HT1080 (cell line): ENCODE measurements at regions not wholly inside any gene's neighbourhood (a gene's known extent, or its start where the extent isn't known, plus 50 kb on each side); places are given as distances from the start of the nearest gene placed in this dataset.
A peak's percentile ranks its signal among the peaks of the same experiment; 100 is the strongest.

Experiments used
- DNase-seq: peaks from one replicate; pipeline ENCODE4 v3.0.0-alpha.2; 2015; ENCODE audit warnings: low read depth

DNA sequence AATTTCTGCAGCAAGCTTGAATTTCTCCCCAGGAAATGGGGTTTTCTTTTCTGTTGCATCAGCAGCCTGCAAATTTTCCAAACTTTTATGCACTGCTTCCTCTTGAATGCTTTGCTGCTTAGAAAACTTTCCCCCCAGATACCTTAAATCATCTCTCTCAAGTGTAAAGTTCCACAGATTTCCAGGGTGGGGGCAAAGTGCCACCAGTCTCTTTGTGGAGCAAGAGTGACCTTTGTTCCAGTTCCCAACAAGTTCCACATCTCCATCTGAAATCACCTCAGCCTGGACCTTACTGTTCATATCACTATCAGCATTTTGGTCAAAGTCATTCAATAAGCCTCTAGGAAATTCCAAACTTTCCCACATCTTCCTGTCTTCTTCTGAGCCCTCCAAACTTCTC lies 241.6 kb upstream of the TMTC1 start:
- no peak for DNase-seq

DNA sequence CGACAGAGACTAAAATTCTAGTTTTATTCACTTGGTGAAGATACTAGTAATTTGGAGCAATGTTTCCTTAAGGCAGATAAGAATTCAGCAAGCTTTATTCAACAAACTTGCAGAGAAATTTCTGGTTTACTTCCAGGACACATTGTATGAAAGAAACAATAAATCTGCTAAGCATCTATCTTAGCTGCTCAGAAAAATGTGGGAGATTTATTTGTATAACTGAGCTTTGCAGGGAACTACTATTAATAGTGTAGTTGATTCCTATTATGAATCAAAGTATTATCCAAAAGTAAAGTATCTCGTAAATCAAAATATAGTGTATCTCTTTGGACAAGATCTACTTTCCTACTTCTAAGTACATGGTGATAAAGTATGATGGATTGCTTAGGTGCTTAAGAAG lies 239.4 kb upstream of the TMTC1 start:
- DNase-seq, result no peak

DNA sequence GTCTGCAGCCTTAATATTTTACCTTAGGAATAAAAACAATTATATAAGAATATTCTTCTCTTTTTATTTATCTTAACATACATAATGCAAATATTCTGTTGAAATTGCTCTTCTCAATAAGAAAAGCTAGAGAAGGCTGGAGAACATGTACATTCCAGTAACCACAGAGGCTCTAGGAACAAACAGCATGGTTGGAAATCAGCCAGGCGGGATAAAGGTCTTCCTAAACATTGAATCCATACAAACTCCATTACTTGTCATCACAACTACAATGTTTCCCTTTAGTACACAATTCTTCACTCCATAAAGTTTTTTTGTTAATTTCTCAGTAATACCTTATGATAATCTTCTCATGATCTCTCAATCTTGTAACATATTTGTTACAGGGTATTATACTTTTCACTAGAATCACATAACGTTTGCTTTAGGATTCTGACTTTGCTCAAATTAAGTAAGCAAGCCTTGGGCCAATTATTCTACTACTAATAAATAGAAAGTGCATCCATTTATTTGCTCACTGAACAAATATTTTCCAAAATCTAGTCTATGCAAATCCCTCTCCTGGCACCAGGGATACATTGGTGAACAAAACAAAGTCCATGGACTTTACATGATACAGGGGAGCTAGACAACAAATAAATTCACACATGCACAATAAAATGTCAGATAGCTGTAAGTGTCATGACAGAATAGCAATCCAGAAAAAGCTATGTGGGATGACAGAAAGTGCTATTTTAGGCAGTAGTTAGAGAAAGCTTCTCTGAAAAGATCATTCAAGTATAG lies 237.5 kb upstream of the TMTC1 start:
- DNase-seq, result no peak

DNA sequence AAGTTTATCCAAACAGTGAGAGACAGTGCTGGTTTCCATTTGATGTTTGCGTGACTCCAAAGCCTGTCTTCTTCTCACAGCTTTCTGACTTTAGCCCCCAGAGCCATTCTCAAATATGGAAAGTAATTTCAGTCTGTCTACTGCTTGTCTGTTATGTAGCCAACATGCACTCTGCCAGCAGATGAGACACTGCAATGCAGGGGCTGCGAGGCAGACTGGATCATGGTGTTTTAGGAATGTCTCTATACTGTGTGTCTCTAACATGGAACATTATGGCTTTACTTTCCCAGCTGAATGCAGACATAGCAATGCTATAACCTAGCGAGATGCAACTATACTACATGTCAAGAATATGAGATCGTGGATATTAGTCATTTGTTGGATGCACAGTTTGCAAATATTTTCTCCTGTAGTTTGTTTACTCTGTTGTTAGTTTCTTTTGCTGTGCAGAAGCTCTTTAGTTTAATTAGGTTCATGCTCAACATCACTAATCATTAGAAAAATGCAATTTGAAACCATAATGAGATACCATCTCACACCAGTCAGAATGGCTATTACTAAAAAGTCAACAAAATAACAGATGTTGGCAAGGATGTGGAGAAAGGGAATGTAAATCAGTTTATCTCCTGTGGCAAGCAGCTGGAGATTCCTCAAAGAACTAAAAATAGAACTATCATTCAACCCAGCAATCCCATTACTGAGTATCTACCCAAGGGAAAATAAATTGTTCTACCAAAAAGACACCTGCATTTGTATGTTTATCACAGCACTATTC lies 235.8 kb upstream of the TMTC1 start:
- no peak for DNase-seq

DNA sequence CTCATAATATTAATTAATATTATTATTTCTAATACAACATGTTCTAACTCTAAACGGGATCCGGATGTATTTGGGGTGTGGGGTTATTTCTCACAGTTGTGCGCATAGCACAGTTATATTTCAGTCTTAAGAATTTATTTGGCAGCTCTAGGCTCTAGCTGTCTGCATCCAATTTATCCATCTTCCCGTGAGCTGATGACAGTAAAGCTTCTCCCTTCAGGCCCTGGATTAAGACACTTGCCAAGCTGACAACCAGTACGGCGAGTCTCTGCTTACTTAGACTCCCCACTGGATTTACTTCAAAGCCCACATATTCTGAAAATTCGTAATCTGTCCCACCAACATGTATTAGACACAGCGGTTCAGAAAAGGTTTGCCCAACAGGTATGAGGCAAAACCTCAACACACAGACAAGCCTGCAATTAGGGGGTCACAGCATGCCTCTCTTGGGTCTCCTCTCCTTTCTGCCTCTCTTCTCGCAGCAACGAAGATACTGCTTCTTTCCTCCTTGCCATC lies 232.9 kb upstream of the TMTC1 start:
- no peak for DNase-seq

DNA sequence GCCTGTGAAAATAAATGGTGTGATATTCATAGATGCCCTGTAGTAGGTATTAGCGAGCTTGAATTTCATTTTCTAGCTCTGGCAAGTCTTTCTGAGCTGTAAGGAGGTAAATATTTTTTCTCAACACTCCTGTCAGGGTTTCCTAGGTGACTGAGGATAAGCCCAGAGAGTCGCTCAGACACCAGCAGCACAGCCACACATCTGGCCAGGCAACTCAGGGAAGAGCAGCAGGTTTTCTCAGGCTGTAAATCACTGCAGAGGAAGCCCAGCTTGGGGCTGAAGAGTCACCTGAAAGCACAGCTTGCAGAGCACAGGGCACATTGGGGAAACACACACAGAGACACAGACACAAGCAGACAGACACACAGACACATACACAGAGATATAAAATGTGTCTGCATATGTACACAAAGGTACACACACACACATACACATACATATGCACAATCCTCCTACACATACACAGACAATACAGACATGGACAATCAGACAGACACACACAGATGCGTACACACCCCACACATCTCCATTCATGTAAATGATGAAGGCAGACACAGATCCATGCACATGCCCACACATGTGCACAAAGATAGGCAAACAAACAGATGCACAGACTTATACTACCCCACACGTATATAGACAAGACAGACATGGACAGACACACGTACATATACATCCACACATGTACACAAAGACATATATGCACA lies 232.0 kb upstream of the TMTC1 start:
- DNase-seq, result no peak

DNA sequence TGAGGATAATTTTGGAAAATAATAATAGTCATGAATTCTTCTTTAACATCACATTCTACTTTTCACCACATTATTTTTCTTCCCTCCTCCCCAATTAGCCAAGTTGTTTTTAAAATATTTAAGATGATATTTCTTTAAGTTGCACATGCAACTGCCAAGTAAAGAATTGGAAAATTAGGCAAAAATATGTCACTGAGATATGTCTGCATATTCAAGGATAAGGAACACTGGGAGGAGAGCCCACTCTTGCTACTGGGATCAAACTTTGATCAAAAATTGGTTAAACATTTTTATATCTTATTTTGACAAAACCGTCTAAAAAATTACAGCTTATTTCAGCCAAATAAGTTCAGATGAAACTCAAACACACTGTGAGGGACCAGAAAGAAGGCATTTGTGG lies 231.2 kb upstream of the TMTC1 start:
- no peak for DNase-seq

DNA sequence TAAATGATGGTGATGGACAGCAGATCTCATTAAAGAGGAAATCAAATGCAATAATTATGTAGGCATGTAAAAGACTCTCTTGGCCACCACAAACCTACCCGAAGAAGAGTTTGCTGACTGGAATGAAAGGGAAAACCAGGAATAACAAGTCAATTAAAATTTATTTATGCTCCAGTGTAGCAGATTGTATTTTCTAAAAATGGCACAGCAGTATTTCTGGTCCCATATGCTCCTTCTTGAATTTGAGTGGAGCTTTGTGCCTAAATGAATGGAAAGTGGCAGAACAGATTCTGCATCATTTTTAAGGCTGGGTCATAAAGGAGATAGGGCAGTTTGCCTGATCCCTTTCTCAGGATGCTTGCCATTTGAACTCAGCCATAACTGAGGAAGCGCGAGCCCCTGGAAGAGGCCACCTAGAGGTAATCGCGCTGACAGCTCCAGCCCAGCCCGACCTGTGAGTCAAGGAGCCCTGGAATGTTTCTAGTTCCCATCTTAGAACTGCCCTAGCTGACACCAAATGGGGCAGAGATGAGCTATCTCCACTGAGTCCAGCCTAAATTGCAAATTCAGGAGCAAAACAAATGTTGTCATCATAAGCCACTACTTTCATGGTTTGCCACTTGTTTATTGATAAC lies 229.2 kb upstream of the TMTC1 start:
- no peak for DNase-seq

DNA sequence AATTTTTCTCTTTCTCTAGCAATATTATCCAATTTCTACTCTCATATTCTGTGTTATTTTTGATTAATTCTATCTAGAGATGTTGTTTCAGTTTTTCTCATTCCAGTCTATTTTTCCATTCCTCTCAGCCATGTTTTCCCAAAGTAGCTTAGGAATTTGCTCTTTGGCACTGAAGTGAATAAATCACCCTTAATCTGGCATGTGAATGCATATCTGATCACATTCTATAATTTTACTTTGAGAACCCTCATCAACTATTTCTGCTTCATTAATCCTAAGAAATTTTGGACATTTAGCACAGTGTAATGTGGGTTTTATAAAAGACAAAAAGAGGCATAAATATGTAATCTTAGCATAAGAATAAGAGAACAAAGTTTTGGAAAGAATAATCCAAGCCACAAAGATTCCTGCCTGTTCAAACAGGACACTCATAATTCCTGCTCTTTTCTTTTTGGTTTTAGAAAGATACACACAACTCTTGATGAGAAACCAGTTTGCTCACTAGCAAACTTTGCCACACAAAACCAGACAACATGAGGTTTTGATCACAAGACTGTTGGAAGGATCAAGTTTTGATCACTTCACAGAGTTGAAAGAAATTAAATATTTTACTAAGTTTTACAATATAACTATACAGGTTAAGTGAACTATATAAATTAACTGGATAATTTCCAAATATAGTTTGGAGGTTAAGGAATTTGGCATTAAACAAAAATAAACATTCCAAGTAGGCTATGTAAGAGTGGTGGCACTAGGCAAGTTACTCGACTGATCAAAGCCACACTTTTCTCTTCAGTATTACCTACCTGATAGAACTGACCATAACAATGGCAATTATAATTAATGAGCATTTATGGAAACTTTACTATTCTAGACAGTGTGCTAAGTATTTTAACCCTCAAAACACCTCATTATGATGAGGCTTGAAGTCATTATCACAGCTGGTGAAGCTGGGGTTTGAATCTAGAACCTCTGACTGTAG lies 226.6 kb upstream of the TMTC1 start:
- DNase-seq, result no peak

DNA sequence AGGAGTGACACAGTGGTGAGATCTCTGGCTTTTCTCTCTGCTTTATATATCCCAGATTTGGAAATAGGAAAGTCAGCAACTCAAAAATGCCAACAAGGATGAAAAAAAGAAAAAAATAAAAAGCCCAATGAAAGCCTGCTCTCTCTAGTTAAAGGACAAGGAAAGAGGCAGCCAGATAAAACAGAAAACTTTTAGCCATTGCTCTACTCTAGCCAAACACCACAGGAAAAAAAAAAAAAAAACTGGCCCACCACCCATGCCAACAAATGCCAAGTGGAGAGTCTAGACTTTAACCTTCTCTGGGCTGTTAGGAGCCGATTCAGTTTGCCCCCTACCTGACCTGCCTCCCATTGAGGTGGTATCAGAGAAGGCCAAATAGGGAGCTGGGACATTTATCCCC lies 222.3 kb upstream of the TMTC1 start:
- no peak for DNase-seq

DNA sequence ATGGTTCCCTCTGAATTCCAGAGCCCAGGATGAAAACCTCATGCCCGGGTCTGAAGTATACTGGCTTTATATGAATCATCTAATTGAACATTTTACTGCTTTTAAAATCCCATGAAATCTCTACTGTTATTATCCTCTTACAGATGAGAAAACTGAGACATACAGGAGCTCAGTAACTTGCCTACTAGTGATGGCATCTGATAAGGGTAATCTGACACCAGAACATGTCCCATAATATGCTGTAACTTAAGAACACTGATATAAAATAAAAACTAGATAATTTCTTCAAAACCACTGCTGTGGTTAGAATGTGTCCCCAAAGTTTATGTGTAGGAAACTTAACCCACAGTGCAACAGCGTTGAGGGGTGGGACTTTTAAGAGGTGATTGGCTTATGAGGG lies 219.6 kb upstream of the TMTC1 start:
- DNase-seq, result no peak

DNA sequence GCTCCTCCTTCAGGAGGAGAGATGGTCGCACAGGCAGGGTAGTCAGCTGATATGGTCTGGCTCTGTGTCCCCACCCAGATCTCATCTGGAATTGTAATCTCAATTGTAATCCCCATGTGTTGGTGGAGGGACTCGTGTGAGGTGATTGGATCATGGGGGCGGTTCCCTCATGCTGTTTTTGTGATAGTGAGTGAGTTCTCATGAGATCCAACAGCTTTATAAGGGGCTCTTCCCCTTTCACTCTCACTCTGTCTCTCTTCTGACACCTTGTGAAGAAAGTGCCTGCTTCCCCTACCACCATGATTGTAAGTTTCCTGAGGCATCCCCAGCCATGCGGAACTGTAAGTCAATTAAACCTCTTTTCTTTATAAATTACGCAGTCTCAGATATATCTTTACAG lies 218.9 kb upstream of the TMTC1 start:
- no peak for DNase-seq

DNA sequence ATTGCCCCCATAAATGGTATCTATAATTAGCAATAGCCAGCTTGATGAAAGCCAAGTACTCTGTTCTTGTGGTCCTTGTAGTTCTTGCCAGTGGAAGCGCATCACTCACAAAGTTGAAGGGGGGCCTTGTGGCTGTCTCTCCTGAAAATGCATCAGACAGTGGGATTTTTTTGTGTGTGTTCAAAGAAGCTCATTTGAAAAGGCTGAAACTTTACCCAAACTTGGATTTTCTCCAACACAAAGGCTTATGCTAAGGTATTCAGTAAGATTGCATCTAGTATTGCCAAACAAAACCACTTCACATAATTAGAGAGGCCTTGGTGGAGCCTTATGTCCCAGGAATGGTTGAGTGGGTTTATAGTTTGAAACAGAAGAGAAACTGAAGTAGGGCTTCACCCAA lies 216.7 kb upstream of the TMTC1 start:
- DNase-seq, result no peak

DNA sequence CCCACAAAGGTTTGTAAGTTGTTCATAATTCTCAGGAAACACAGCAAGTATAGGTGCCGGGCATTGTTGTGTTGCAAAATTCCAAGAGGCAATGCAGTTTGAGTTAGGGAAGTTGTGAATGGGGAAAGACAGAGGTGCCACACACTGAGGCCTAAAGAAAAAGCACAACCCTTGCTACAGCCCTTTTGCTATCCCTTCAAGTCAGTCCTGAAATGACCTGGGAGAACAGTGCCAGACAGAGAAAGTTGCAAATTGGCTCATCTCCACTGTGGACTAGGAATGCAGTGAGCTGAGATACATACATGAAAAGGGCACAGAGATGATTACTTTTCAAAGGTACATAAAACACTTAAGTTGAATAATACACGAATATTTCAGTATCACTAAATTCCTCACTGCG lies 213.3 kb upstream of the TMTC1 start:
- no peak for DNase-seq

DNA sequence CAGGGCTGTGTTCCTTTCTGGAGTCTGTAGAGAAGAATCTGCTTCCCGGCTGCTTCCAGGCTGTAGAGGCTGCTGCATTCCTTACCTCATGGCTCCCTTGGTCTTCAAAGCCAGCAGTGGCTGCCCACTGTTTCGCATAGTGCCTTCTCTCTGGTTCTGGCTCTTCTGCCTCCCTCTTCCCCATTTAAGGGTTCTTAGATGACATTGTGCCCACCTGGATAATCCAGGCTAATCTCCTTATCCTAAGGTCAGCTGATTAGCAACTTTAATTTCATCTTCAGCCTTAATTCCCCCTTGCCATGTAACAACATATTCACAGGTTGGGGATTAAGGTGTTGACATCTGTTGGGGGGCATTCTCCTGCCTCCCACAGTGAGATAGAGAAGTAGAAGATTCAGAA lies 208.6 kb upstream of the TMTC1 start:
- no peak for DNase-seq

DNA sequence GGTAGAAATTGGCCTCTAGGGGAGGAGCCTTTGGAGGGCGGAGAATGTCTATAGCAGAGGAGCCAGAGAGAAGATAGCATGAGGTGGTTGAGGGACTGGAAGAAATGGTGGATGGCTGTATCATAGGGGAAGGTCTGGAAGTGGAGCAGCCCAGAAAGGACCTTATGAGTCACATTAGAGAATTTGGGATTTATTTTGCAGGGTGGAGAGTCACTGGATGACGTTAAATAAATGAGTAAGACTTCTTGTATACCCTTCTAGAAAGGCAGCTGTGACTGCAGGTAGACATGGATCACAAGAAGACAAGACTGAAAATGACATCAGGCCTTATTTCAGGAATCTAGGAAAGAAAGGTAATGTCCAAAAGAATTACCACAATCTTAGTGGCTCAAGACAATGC lies 208.2 kb upstream of the TMTC1 start:
- peak; percentile 7 for DNase-seq

DNA sequence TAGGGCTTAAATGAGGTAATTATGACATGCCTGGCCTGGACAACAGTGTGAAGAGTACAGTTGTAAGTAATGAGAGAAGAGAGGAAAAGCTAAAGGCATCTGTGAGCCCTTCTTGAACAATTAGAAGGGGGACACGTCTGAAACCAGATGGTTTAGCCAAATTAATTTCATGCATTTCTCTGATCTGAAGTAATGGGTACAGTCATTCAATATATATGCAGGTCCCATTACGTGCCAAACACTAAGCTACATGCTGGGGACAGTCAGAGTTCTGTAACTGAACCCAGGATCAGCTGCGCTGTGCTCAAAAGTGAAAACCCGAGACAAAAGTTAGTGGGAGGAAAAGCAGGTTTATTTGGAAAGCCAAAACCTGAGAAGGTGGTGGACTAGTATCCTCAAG lies 207.2 kb upstream of the TMTC1 start:
- no peak for DNase-seq

DNA sequence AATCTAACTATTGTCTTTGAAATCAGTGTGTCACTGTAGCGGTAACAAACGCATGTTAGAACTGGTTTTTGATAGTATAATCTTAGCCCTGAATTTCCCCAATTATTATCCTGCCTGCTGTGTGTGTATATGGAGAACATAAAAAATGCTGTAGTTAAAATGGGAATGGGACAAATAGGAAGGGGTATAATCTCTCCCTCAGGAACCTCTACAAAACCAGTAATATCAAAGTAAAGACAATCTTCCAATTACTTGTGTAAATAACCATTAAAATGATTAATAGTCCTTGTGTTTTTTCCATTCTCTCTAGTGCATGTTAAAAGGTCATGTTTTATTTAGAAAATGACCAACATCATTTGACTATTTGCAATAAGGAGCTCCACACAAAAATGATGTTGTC lies 200.1 kb upstream of the TMTC1 start:
- DNase-seq, result no peak

DNA sequence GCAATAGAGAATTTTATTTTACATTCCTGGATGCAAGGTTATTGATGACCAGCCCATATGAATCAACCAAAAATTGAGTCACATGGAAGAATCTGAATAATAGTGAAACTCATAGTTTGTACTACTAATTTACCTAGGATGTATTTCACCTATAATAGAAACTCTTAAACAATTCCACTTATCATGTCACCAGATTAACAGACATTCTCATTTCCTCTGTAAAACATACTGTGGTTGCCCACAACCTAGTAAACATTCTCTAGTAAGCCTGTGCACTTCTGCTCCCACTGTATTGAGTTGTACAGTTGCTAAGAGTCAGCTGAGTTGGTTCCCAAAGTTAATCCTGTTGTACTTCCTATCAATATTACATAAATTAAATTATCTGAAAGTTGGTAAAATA lies 196.6 kb upstream of the TMTC1 start:
- no peak for DNase-seq

DNA sequence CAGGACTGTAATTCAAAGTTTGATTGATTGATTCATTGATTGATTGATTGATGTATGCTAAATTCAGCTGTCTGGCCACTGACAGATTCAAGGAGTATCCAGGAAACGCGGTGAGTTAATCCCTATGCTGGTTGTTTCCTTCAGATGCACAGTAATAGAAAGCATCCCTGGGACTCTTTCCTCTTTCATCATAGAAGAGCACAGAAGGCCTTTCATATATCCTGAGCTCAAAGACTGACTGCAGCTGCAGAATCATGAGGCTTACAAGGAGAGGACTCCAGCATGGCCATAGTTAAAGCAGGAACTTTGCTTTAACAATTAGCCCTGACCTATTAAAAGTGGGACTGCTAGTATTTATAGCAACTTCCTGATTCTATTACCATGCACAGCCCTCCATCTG lies 187.7 kb upstream of the TMTC1 start:
- no peak for DNase-seq

DNA sequence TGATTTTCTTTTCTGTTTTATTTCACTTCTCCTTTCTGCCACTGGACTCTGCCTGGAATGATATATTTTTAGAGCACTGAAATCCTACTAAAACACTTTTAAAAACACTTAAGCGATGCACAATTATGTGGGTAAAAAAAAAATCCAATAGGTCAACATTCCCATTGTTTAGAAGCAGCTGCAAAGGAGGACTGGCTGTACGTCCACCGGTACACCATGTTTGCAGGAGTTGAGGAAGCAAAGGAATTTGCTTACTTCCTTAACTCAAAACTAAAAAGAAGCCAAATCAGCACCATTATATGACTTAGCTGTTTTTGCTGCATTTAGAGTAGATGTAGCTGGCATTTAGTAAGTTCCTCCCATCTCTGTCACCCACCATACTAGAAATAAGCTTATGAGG lies 186.8 kb upstream of the TMTC1 start:
- no peak for DNase-seq
